ENCODE measurements at regions not wholly inside any gene's neighbourhood (a gene's known extent, or its start where the extent isn't known, plus 50 kb on each side); places are given as distances from the start of the nearest gene placed in this dataset.

DNA sequence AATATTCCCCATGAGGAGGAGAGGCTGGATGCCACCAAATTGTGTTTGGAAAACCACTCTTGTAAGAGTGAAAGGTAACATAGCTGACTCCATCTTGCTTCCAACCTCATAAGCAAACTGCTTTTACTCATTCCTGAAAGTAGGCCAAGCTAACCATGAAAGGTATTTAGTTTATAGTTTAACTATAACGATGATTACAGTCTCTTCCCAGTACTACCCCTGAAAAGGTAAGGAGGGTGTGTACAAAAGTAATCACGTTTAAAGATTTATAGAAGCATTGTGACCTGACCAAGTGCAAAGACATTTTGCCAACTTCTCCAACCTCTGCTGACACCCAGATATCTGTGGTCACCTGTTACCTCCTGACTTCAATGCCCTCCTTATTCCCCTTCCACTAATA lies 122.6 kb downstream of the CD8B2 start:
- Histone ChIP-seq H3K9ac (ENCODE audit: low read length) (no peak overlapping the region), H3K9me2 (ENCODE audit: insufficient read depth) (no peaks in the 10 kb centered on the region), H3K4me2 (ENCODE audit: low read length) (no peak overlapping the region), H3K4me3 (replicated peaks in 1 of 2; ENCODE audit: low read depth in 1 of 2, low read length in 2 of 2) (no peak overlapping the region), H3K9me3 (ENCODE audit: control insufficient read depth in 1 of 2, insufficient read depth in 1 of 2, low read depth in 1 of 2, low read length in 2 of 2) (no peaks in the 10 kb centered on the region), H4K20me1 (ENCODE audit: insufficient read depth) (no peaks in the 10 kb centered on the region), H2AFZ (ENCODE audit: low read depth, low read length, poor library complexity, severe bottlenecking) (no peak overlapping the region), H3K27ac (ENCODE audit: low read depth, low read length) (no peak overlapping the region), H3K36me3 (ENCODE audit: control insufficient read depth in 1 of 2, insufficient read depth in 2 of 2, low read length in 2 of 2) (no peaks in the 10 kb centered on the region), H3K27me3 (ENCODE audit: insufficient read depth, low read length) (no peaks in the 10 kb centered on the region), H3K79me2 (ENCODE audit: insufficient read depth, low read length) (no peaks in the 10 kb centered on the region), H3K4me1 (ENCODE audit: control insufficient read depth in 1 of 2, insufficient read depth in 2 of 2, low read length in 2 of 2) (no peaks in the 10 kb centered on the region)
- TF ChIP-seq YY1 (IDR thresholded peaks at IDR 0.05; ENCODE audit: extremely low read depth, insufficient replicate concordance, low read depth, low read length): no peak
- TF ChIP-seq, protein P1, sequence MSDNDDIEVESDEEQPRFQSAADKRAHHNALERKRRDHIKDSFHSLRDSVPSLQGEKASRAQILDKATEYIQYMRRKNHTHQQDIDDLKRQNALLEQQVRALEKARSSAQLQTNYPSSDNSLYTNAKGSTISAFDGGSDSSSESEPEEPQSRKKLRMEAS (IDR thresholded peaks at IDR 0.05): no peak
- TF ChIP-seq, protein P2, sequence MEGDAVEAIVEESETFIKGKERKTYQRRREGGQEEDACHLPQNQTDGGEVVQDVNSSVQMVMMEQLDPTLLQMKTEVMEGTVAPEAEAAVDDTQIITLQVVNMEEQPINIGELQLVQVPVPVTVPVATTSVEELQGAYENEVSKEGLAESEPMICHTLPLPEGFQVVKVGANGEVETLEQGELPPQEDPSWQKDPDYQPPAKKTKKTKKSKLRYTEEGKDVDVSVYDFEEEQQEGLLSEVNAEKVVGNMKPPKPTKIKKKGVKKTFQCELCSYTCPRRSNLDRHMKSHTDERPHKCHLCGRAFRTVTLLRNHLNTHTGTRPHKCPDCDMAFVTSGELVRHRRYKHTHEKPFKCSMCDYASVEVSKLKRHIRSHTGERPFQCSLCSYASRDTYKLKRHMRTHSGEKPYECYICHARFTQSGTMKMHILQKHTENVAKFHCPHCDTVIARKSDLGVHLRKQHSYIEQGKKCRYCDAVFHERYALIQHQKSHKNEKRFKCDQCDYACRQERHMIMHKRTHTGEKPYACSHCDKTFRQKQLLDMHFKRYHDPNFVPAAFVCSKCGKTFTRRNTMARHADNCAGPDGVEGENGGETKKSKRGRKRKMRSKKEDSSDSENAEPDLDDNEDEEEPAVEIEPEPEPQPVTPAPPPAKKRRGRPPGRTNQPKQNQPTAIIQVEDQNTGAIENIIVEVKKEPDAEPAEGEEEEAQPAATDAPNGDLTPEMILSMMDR (IDR thresholded peaks at IDR 0.05 in 2 of 3, conservative IDR thresholded peaks at IDR 0.05 in 1 of 3; ENCODE audit: borderline replicate concordance in 1 of 3, insufficient read depth in 1 of 3, low read depth in 2 of 3, low read length in 2 of 3): no peak
- TF ChIP-seq, protein P3, sequence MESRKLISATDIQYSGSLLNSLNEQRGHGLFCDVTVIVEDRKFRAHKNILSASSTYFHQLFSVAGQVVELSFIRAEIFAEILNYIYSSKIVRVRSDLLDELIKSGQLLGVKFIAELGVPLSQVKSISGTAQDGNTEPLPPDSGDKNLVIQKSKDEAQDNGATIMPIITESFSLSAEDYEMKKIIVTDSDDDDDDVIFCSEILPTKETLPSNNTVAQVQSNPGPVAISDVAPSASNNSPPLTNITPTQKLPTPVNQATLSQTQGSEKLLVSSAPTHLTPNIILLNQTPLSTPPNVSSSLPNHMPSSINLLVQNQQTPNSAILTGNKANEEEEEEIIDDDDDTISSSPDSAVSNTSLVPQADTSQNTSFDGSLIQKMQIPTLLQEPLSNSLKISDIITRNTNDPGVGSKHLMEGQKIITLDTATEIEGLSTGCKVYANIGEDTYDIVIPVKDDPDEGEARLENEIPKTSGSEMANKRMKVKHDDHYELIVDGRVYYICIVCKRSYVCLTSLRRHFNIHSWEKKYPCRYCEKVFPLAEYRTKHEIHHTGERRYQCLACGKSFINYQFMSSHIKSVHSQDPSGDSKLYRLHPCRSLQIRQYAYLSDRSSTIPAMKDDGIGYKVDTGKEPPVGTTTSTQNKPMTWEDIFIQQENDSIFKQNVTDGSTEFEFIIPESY (IDR thresholded peaks at IDR 0.05; ENCODE audit: extremely low read depth, insufficient replicate concordance, low read length): no peak
- no peak for TF ChIP-seq SRF (IDR thresholded peaks at IDR 0.05; ENCODE audit: low read depth)
- TF ChIP-seq SIN3A (IDR thresholded peaks at IDR 0.05; ENCODE audit: low read depth): no peak
- no peak for TF ChIP-seq ELF1 (IDR thresholded peaks at IDR 0.05; ENCODE audit: borderline replicate concordance, low read depth)
- TF ChIP-seq FOSL1 (IDR thresholded peaks at IDR 0.05; ENCODE audit: low read depth): no peak
- no peak for TF ChIP-seq JUND (IDR thresholded peaks at IDR 0.05)
- RAD21 ChIA-PET (ENCODE audit: low non-redundant PET in 1 of 2, low total read pairs in 2 of 2, uncharacterized antibody in 2 of 2, unreplicated experiment in 2 of 2): no interaction called here
- CTCF ChIA-PET: no interaction called here
- POLR2A ChIA-PET: no interaction called here
- ATAC-seq (no peak), DNase-seq (ENCODE audit: low read depth, low spot score) (no peak)
- intact Hi-C loops (cut with micrococcal nuclease): no loop called here
- BruUV-seq (replicated peaks): no TSS peak

All from HCT116 (cell line).